HG03432 (cell line): ENCODE measurements at regions not wholly inside any gene's neighbourhood (a gene's known extent, or its start where the extent isn't known, plus 50 kb on each side); places are given as distances from the start of the nearest gene placed in this dataset.

Experiments used
- ATAC-seq: cut with Tn5 transposase; IDR thresholded peaks from one replicate; pipeline ENCODE4 v1.9.1; 2021; ENCODE audit warnings: mild to moderate bottlenecking, moderate library complexity; ENCODE audit not compliant: unreplicated experiment

DNA sequence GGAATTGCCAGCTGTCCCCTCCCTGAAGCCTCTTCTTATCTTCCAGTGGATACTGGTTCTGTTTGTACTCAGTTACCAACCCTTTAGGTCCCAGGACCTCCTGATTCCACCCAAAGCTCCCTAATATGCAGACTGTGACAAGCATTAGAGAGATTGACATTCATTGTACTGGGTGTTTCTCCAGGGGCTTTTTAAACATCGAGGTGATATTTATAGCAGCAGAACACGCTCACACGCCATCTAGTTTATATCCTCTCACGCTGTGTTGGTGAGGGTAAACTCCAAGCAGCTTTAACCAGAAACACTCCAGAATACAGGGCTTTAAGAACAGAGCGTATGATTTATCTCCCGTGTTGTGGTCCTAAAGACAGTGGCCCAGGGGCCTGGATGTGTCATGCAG lies 238.4 kb downstream of the IRF8 start:
- no peak for ATAC-seq

DNA sequence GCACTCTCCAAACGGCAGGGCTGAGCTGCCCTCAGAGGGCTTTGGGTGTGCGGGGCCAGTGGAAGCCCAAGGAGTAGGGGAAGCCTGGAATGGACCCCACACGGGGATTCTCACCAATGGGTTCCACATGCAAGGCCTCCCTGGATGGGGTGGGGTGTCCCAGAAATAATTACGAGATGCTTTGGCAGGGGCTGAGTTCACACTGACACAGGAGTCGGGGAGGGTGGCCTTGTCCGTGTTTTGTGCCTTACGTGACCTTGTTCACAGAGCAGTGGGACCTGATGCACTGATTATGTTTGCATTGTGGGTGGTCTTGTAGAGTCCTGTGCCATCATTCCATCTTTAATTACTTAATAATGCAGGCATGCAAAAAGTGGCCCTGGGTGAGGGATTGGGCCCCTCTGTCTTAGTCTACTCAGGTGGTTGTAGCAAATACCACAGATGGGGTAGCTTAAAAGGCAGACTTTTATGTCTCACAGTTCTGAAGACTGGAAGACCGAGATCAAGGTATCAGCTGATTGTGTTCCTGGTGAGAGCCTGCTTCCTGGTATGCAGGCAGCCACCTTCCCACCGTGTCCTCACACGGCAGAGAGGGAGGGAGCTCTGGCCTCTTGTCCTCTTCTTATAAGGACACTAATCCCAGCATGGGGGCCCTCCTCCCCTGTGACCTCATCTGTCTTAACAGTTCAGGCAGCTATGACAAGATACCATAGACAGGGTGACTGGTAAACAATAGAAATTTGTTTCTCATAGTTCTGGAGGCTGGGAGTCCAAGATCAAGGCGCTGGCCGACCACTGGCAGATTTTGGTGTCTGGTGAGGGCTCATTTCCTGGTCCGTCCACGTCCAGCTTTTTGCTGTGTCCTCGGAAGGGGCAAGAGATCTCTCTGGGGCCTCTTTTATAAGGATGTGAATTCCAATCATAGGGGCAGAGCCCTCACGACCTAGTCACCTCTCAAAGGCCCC lies 239.4 kb downstream of the IRF8 start:
- ATAC-seq = no peak

DNA sequence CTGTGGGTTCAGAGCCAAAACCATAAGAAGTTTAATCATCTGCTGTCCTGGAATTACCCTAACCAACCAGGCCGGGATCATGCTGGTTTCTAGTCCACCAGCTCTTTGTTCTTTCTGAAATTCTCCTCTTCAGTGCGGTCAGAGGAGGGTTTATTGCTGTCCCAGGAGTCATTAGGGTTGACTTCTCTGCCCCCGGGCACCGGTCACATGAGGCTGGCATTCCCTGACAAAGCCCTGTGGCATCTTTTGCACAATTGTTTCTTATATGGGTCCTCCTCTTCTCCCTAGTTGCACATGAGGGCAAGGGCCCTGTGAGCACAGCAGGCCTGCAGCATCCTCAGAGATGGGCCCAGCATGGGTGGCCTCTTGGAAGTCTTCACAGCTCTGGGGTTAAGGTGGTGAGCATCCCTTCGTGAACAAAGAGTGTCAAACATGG lies 243.9 kb downstream of the IRF8 start:
- ATAC-seq = no peak

DNA sequence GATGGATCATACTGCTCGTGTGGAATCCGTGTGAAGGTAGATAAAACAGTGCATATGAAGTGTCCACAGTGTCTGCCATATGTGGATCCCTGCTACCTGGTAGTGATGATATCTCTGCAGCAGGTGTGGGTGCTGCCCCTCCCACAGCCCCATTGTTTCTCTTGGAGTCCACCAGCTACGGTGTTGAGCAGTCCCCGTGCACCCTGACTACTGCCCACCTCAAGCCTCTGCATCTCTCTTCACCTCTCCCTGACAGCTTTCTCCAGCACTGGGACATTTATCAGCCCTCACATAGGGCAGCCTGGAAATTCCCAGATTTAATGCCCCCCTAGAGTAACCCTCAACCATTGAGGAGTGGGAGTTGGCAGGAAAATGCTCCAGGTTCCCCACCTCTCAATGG lies 244.7 kb downstream of the IRF8 start:
- ATAC-seq = no peak

DNA sequence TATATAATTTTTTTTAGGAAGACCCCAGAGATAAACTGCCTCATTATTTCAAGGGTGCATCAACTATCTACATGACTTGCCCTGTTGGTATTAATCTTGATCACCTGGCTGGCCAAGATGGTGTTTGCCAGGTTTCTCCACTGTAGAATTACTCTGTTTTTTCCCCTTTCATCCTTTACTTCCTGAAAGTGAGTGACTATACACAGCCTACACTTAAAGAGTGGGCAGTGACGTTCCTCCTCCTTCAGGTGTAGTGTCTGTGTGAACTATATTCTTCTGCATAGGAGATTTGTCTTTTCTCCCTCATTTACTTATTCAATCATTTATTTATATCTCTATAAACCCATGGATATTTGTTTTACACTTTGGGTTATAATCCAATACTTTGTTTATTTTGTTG lies 246.7 kb downstream of the IRF8 start:
- ATAC-seq = no peak

DNA sequence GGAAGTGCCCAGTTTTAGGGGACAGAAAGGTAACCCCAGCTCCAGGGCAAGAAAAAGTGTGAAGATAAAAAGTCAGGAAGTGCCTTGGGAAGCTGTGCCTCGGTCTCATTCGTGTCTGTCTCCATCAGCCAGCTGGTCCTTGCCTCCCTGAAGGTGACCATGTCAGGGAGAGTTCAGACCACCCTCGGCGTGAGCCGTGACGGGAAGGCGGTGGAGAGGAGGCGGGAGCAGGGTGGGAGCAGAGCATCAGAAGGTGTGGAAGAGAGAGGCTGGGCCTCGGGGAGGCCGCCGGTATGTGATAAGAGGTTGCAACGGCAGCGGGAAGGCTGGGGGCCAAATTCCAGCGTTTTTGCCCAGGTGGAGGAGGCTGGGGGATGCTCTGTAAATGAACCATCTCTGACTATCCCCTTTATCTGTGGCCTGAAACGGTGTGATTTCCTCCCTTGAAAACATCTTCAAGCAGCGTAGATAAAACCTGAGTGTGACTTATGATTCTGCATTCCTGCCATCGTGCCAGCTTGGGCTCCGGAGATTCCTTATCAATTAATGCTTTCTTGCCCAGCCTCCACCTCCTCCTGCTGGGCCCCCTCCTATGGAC lies 251.8 kb downstream of the IRF8 start:
- ATAC-seq = no peak

DNA sequence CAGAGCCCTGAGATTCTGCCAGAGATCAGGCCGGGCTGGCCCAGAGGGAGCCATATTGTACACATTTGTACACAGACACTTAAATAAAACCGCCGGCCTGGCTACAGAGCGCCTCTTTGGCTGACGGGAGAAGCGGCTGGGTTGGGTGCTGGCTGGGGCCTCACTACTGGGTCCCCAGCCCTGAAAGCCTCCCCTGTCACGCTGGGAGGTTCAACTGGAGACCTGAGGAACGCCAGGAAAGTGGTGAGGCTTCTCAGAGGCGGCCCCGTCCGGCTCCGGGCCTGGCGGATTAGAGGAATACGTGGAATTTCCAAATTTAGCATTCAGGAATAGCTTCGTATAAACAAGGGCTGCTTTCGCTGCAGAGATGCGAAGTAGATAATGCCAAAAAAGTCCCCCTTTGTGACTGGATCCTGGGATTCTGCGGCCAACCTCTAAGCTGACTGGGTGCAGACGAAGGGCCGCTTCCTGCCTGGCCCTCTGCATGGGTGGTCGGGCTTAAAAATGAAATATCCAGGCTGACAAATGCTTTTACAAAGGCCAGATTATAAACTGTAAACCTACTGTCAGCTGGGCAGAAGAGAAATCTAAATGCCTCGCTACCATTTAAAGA lies 252.4 kb downstream of the IRF8 start:
- ATAC-seq = no peak

DNA sequence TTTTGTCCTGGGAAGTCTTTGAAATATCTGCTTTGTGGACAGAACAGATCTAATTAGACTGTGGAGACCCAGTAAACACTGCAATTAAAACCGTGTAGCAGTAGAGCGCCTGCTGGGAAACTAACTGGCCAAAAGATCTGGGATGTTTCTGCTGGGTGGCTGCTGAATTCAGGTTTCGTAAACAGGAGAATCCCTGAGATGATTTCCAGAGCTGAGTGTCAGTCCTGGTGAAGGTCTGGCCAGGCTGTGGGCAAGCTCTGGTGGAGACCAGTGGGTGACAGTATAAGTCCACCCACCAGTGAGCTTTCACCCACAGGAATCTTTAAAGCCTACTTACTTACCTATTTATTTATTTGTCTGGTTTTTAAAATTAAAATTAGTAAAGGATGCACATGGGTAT lies 257.2 kb downstream of the IRF8 start:
- no peak for ATAC-seq

DNA sequence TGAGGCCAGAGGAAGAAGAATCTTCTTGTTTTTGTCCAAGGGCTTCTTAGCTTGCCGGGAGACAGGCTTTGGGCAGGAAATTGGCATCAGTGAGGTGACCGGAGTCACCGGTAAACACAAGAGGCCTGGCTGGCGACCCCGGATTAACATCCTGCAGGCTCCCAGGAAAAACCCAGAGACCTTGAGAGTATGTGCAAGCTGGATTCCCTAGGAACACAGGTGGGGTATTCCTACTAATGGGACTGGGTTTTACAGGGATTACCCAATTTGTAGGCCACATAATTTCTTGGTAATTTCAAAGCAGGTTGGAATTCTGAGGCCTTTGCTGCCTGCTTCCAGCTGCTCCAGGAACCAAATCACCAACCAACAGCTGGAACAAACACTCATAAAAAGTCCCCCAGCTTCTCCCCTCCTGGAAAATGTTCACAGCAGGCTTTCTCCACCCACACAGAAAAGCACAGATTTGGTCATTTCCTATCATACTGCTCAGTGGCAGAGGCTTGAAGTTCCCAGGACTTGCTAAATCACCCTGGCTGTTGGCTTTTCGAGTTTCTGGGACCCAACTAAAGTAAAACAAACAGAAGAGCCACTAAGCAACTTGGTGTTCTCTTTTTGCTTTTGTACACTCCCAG lies 258.8 kb downstream of the IRF8 start:
- no peak for ATAC-seq

DNA sequence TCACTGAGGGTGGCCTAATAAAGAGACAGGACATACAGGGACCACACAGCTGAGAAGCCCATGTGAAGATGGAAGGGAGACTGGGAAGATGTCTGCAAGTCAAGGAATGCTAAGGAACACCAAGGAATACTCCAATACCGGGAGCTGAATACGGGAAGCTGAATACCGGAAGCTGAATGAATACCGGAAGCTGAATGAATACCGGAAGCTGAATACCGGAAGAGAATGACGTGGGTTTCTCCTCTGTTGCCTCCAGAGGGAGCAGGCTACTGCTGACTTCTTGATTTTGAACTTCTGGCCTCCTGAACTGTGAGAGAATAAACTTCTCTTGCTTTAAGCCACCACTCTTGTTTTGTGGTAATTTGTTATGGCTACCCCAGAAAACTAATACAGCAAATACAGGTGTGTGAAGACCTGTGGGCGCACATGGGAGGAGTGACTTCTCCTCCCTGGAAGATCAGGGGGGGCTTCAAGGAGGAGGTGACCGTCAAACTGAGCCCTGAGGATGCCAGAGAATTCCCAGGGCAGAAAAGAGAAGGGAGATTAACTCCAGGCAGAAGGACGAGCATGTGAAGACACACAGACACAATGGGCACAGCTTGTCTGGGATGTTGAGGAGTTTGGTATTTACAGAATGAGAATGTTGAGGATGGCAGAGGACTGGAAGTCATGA lies 259.9 kb downstream of the IRF8 start:
- no peak for ATAC-seq

DNA sequence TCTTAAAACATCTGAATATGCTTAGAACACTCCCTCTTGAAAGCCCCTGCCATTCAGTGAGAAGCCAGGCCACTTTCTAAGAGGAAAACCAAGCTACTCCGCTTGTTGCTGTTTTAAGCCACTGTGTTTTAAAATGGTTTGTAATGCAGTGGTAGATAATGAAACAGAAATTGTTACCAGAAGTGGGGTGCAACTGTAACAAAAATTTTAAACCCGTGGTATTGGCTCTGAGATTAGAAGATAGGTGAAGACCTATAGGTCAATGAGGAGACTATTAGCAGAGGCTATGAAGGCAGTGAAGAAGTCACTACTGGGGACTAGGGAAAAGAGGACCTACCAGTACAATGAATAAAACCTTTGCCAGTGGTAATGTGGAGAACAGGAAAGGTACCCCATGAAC lies 266.5 kb downstream of the IRF8 start:
- ATAC-seq = no peak

DNA sequence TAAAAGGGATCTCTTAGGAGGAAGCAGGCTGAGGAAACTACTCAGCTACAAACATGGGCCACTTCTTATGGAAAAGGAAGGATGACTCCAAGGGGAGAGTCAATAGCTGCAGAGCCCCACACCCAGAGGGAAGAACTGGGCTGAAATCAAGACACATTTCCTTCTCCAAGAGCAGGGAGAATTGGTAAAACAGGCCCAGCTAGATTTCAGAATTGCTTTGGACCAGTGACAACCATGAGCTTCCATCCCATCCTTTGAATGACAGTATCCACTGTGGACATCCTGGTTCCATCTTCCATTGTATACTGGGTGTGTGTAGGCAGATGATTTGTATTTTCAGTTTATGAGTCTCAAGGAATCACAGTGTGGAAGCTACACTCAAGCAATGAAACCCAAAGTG lies 267.5 kb downstream of the IRF8 start:
- no peak for ATAC-seq

DNA sequence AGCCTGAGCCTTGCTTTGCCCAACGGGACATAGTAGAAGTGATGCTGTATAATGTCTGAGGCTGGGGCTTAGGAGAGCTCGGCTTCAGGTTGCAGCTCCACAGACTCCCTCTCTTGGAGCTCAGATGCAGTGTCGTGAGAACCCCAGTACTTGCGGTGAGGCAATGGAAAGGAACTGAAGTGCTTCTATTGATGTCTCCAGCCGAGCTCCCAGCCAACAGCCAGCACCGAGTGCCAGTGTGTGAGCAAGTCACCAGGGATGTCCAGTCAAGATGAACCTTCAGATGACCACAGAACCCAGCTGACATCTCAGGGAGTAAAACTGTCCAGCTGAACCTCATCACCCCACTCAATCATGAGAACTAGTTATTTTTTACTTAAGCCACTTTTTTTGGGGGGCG lies 268.1 kb downstream of the IRF8 start:
- no peak for ATAC-seq

DNA sequence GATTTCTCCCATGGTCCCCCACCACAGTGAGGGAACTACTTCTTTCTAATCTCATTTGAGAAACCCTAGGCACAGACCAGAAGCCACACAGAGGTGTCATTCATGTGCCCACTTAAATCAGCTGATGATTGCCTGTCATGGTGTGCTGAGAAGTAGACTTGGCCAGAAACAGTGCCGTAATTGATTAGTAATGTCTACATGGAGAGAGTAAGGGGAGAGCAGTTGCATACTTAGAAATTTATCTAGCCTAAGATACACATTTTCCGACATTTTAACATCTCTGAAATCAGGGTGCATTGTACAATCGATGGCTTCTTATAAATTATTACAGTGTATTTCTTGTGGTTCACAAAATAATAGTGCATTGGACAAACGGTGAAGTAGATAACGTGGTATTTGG lies 271.8 kb downstream of the IRF8 start:
- ATAC-seq = no peak

DNA sequence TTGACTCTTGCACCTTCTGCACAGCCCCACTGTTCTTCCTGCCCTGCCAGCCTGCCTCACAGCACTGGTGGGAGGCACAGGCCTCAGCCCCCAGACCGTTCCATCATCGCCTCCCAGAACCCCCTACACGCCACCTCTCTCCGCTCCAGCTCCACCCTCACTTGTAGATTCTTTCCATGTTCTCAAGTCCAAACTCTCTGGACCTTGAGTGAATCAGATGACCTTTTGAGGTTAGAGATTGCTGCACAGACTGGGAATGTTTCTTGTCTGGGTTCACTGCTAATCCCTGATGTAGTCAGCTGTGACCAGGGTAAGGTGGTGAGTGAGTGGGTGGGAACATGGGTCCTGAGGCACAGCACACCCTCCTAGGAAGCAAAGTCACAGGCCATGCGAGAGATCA lies 272.4 kb downstream of the IRF8 start:
- no peak for ATAC-seq

DNA sequence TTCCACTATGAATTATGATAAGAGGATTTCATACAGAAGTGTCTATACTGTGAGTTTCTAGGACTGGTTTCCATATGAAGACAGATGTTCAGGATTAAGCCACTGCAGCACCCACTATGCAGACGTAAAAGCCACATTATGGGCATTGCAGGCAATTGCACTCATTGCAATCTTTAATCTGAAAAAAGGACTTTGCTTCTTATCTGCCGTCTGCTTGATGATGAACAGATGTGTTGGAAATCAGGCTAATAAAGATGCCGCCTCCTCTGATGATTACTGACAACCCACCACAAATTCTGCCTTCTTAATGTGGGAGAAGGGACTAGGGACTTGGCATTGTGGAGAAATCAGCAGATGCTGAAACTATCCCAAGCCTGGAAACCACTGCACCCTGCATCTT lies 276.9 kb downstream of the IRF8 start:
- ATAC-seq = no peak

DNA sequence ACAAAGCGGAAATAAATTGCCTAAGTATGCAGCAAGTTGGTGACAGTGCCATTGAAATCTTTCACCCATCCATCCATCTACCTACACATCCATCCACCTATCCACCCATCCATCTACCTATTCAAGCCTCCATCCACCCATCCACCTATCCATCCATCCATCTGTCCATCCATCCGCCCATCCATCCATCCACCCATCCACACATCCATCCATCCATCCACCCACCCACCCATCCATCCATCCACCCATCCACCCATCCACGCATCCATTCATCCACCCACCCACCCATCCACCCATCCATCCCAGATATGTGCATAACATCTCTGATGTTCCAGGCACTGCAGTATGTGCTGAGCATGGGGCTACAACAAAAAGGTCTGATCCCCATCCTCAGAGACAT lies 277.5 kb downstream of the IRF8 start:
- no peak for ATAC-seq

DNA sequence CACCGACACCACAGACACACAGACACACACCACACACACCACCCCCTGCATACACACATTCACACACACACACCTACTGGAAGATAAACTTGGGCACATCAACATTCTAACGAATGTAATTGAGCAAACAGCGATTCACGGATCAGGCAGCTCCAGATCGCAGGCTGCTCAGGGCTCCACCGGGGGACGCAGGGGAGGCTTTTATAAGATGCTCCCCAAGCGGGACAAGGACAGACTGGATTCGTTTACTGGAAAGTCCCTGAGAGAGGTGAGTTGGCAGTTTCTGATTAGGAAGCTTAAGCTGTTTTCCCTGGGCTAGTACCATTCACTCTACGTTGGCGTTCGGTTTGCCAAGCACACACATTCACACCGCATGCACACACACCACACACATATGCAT lies 281.3 kb downstream of the IRF8 start:
- ATAC-seq = no peak

DNA sequence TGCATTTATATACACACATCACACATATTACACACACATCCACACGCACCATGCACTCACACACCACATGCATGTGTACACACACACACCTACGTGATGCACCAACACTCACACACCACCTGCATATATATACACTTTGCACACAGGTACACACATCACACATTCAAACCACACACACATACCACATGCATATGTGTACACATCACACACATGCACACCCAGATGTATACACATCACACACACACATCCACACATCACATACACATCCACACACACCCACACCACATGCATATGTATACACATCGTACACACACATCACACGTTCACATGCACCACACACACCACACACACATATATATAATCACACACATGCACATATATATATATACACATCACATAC lies 281.8 kb downstream of the IRF8 start:
- no peak for ATAC-seq

DNA sequence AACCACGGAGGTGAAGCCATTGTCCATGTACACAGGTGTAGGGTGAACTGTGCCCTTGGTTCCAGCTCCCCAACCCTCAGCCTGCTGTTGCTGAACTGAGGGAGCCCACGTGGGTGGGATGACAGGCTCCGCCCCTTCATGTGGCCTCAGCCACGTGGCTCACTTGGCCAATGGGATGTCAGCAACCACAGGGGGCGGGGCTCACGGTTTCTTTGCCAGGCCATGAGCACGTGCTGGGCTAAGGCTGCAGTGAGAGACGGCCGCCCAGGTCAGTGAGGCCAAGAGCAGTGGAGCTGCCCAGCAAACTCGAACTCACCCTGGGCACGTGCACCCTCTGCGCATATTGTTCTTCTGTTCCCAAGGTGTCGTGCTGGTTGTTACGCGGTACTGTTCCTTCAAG lies 282.6 kb downstream of the IRF8 start:
- ATAC-seq = no peak

DNA sequence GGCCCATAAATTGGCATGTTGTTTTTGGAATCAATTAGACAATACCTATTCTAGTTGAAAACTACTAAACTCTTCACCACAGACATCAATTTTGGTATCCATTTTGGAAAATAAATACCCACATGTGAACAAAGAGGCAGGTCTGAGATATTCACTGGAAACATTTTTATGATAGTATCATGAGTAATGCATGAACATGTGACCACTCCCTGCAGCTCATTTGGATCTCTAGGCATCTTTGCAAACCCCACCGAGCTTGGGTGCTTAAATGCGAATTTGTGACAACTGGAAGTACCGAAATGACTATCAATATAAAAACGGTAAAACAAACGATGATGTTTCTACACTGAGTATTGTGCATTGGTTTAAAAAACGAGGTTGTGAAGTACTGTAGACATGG lies 285.2 kb downstream of the IRF8 start:
- ATAC-seq = no peak
